ENCODE measurements at regions not wholly inside any gene's neighbourhood (a gene's known extent, or its start where the extent isn't known, plus 50 kb on each side); places are given as distances from the start of the nearest gene placed in this dataset.
A peak's percentile ranks its signal among the peaks of the same experiment; 100 is the strongest.
"Not testable (repeated sequence)": the region's sequence is repeated elsewhere in the genome, so short reads cannot be mapped to it uniquely, and the experiment has no call there.

DNA sequence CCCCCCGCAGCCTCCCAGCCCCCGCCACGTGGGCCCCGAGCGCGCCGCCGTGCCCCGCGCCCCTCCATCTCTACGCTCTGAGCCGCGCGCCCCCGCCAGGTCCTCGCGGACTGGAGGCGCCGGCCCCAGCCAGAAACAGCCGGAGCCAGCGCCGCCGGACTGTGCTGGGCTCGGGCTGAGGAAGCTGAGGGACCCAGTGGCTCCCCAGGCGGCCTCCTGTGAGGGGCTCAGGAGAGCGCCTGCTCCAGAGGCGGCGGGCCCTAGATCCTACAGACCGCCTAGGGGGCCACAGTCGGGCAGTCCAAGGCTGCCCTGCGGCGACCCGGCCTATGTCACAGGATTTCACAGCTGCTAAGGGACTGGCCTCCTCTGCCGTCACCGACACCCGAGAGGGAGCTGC is 82.1 kb downstream of the NENF start:
- Mint-ChIP-seq H3K36me3 (no peaks in the 10 kb centered on the region), H3K4me1 (peaks cover 0 to 19% of the 10 kb centered on the region in 2 donors), H3K9me3 (no peaks in the 10 kb centered on the region), H3K27me3 (peaks cover 68 to 73% of the 10 kb centered on the region in 2 donors), H3K4me3 (peak overlapping the region; percentile 62 to 79), H3K27ac (no peak overlapping the region)
- peak; percentile 42 to 50 for ATAC-seq (replicated peaks)
- DNase-seq: no peak

DNA sequence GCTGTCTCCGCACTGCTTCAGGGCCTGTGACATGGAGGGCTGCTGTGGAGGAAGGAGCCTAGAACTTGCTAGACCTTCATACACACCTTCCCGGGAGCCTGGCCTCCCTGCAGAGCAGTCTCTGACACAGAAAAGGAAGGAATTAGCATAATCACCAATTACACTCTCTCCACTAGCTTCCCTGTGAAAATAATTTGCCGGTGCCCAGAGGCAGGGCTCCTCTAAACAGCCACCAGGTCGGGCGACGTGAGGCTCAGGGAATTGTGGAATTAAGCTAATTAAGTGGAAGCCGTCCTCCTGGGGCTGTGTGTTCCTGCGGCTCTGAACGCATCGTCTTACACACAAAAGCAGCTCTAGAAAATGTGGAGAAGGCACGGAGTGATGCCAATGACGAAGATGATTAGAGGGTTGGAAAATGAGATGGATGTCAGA is 82.6 kb downstream of the NENF start:
- Mint-ChIP-seq H3K9me3 (no peaks in the 10 kb centered on the region), H3K36me3 (no peaks in the 10 kb centered on the region), H3K27me3 (peaks cover 63 to 67% of the 10 kb centered on the region in 2 donors), H3K27ac (no peak overlapping the region), H3K4me1 (peaks cover 0 to 19% of the 10 kb centered on the region in 2 donors), H3K4me3 (no peak overlapping the region)
- no peak for DNase-seq
- peak; percentile 27 to 36 for ATAC-seq (replicated peaks)

DNA sequence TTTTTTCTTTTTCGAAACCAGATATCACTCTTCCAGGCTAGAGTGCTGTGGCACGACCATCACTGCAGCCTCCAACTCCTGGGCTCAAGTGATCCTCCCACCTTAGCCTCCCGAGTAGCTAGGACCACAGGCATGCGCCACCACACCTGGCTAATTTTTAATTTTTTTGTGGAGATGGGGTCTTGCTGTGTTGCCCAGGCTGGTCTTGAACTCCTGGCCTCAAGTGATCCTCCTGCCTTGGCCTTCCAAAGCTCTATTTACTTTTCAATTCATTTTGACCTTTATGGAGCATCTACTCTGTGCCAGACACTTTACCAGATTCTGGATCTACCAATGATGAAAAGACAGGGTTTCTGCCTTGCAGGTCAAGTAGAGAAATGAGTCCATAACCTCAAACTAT is 83.3 kb downstream of the NENF start:
- not testable (repeated sequence) for ATAC-seq (replicated peaks); H3K27ac Mint-ChIP-seq
- H3K4me1 Mint-ChIP-seq: peaks cover 0 to 19% of the 10 kb centered on the region in 2 donors

DNA sequence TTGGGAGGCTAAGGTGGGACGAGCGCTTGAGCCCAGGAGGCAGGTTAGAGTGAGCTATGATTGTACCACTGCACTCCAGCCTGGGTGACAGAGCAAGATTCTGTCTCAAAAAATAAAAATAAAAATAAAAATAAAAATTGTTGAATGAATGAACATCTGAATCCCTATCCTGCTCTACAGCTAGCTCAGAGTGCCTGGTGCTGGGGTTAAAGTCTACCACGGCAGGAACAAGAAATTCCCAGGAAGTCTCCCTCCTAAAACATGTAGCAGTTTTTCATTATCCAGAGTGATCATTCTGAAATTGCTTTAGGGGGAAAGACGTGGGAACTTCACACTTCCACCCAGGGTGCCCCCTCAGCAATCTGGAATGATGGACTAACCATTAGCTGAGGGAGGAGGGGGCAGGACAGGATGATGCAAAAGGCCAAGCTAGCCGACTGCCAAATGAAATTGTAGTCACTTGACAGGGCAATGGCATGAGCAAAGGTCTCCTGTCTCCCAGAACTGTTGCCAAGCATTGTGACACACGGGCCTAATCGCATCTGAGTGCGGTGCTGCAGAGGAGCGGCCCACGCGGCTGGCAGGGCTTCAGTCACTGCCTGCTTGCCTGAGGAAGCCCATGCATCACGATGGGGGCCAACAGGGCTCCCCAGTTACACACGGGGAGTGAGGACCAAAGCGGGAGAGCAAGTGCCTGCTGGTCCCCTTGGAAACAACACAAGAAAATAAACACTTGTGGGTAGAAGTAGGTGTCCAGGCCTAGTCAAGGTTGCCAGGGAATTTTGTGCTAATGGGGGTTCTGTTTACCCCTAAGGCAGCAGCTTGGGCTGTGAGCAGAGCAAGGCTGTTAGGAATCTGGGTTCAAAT is 85.7 kb downstream of the NENF start:
- H3K27ac Mint-ChIP-seq: no peak overlapping the region

More for the DNA sequence above, 83.3 kb downstream of the NENF start:
- not testable (repeated sequence) for DNase-seq, H3K36me3 Mint-ChIP-seq, H3K9me3 Mint-ChIP-seq
- peaks cover 59 to 66% of the 10 kb centered on the region in 2 donors for H3K27me3 Mint-ChIP-seq
- peak overlapping the region in 1 of 2 donors; percentile 7 for H3K4me3 Mint-ChIP-seq

DNA sequence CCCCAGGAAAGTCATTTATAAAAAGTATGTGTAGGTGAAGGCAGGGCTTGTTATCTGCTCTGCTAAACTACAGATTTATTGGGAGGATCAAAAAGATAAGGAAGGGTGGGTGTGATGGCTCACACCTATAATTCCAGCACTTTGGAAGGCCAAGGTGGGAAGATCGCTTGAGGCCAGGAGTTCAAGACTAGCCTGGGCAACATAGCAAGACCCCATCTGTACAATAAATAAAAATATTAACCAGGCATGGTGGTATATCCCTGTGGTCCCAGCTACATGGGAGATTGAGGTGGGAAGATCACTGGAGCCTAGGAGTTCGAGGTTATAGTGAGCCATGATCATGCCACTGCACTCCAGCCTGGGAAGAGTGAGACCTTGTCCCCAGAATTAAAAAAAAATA is 86.4 kb downstream of the NENF start:
- Mint-ChIP-seq H3K36me3 (no peaks in the 10 kb centered on the region), H3K4me3 (no peak overlapping the region), H3K4me1 (peaks cover 0 to 9% of the 10 kb centered on the region in 2 donors), H3K9me3 (no peaks in the 10 kb centered on the region), H3K27me3 (peaks cover 44 to 51% of the 10 kb centered on the region in 2 donors), H3K27ac (no peak overlapping the region)
- DNase-seq: no peak
- ATAC-seq (replicated peaks): no peak

More for the DNA sequence above, 85.7 kb downstream of the NENF start:
- Mint-ChIP-seq H3K36me3 (no peaks in the 10 kb centered on the region), H3K9me3 (no peaks in the 10 kb centered on the region), H3K4me3 (no peak overlapping the region), H3K4me1 (peaks cover 0 to 13% of the 10 kb centered on the region in 2 donors), H3K27me3 (peaks cover 49 to 54% of the 10 kb centered on the region in 2 donors)
- DNase-seq (no peak), ATAC-seq (replicated peaks) (no peak)

DNA sequence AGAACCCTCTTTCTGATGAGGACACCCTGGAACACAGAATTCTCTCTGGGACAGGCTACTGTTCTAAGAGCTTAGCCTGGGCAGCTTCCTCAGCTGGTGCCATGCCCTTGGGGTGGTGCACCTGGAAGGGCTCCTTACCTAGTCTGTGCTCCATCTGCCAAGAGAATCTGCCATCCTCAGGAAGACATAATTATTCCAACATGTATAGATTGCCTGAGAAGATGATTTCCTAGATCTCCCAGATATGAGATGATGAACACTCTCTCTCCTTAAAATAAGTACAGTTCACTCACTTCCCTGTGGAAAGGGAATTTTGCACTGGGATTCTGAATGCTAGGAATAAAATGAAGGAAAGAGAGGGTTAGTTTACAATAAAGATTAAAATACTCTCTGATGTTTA is 87.6 kb downstream of the NENF start:
- peaks cover 39% of the 10 kb centered on the region in 2 donors for H3K27me3 Mint-ChIP-seq

DNA sequence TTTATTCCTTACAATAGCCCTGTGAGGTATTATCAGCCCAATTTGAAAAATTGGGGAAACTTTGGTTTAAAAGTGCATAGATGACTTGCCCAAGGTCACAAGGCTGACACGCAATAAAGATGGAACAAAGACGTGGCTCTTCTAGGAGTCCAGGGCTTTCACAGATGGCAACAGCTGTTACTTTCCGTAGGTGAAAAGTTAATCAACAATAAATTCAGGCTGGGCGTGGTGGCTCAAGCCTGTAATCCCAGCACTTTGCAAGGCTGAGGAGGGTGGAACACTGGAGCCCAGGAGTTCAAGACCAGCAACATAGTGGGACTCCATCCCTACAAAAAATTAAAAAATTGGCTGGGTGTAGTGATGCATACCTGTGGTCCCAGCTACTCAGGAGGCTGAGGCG is 87.8 kb upstream of the ATF3 start:
- ATAC-seq (replicated peaks): no peak
- Mint-ChIP-seq H3K27me3 (peaks cover 35 to 38% of the 10 kb centered on the region in 2 donors), H3K27ac (no peak overlapping the region), H3K9me3 (no peaks in the 10 kb centered on the region), H3K4me1 (no peaks in the 10 kb centered on the region), H3K36me3 (no peaks in the 10 kb centered on the region), H3K4me3 (no peak overlapping the region)
- DNase-seq: no peak

More for the DNA sequence above, 87.6 kb downstream of the NENF start:
- no peak overlapping the region for H3K27ac Mint-ChIP-seq
- no peaks in the 10 kb centered on the region for H3K9me3 Mint-ChIP-seq
- no peak overlapping the region for H3K4me3 Mint-ChIP-seq
- no peak for ATAC-seq (replicated peaks)
- no peaks in the 10 kb centered on the region for H3K36me3 Mint-ChIP-seq
- DNase-seq: no peak
- H3K4me1 Mint-ChIP-seq: no peaks in the 10 kb centered on the region

DNA sequence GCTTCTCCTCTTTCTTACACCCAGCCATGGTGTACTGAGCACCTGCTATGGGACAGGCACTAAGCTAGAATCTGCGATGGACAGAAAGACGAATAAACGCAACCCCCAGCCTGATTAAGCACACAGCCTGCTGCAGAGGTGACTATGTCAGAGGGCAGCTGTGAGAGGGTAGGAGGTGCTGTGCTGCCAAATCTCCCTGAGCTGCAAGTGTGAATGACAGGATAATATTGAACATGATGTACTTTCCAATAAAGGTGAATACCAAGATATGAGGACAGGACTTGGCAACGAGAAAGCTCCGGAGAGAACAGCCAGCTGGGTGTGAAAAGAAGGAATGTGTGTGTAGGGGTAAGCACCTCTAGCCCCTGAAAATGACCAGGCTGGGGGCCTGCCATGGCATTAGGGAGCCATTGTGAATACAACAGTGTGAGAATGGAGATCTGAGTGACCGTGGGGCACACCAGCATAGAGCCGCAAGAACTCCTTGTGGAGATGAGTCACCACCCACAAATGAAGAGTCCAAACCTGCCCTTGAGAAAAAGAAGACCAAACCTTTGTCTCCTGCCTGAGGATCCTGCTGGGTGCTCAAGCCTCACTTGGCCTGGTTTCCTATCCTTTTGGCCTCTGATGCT is 83.0 kb upstream of the ATF3 start:
- H3K9me3 Mint-ChIP-seq: no peaks in the 10 kb centered on the region
- H3K27ac Mint-ChIP-seq: no peak overlapping the region
- H3K27me3 Mint-ChIP-seq: peaks cover 17 to 34% of the 10 kb centered on the region in 2 donors
- no peaks in the 10 kb centered on the region for H3K4me1 Mint-ChIP-seq
- ATAC-seq (replicated peaks): no peak
- no peaks in the 10 kb centered on the region for H3K36me3 Mint-ChIP-seq
- DNase-seq: no peak
- H3K4me3 Mint-ChIP-seq: no peak overlapping the region

DNA sequence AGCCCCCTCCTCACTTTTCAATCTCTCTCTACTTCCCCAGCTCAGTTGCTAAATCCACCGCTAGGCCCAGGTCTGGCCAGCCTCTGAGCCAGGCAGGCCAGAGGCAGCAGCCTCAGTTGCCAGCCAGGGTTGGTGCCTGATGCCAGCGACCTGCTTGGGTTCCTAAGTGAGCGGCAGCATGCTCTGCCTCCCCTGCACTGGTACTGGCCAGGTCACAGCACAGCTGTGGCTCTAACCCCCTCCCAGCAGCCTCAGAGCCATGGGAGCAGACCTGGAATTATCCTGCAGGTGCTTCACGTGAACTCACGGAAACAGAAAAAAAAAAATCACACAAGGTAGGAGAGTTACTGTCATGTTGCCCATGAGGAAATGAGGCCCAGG is 82.5 kb upstream of the ATF3 start:
- Mint-ChIP-seq H3K9me3 (no peaks in the 10 kb centered on the region), H3K4me3 (no peak overlapping the region), H3K27me3 (peaks cover 17 to 36% of the 10 kb centered on the region in 2 donors), H3K4me1 (no peaks in the 10 kb centered on the region), H3K36me3 (no peaks in the 10 kb centered on the region), H3K27ac (no peak overlapping the region)
- DNase-seq (no peak), ATAC-seq (replicated peaks) (no peak)

DNA sequence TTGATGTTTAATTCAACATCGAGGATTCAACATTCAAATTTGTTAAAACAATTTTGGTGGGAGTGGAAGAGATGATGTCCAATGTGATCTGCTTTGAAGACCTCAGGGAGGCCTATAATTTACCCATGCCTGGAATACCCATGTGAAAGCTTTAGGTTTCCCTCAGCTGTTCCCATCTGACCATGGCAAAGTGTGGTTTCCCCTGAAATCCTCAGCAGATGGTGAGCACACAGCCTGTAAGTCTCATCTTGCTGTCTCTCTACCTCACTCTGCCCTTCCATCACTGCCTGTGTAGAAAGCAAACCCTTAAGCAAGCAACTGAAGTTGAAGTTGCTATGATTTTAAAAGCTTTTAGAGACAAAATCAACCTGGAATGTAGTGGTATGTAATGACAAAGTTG is 80.1 kb upstream of the ATF3 start:
- Mint-ChIP-seq H3K4me3 (no peak overlapping the region), H3K36me3 (no peaks in the 10 kb centered on the region), H3K27ac (no peak overlapping the region), H3K4me1 (no peaks in the 10 kb centered on the region), H3K27me3 (peaks cover 14 to 37% of the 10 kb centered on the region in 2 donors), H3K9me3 (no peaks in the 10 kb centered on the region)
- DNase-seq (no peak), ATAC-seq (replicated peaks) (no peak)

DNA sequence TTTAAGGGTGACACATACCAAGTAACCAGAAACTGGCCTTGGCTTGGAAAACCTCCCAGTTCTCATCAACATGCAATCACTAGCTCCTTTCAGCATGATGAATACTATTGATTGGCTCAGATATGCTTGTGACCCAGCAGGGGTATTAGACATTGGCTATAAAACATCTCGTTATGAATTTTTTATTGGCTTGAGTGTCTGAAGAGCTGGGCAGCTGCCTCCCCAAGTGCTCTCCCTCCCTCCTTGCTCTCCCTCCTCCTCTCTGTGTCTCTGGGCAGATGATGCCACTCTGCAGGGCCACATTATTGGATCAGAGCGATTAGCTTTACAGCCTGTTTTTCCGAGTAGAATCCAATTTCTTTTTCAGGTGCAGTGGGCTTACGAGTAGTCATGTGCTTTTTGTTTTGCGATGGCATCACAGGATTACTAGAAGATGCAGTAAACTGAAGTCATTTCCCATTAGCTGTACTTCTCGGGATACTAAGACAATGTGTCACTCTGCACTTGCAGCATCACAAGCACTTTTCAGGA is 79.3 kb upstream of the ATF3 start:
- Mint-ChIP-seq H3K27ac (no peak overlapping the region), H3K9me3 (no peaks in the 10 kb centered on the region), H3K4me1 (no peaks in the 10 kb centered on the region), H3K36me3 (no peaks in the 10 kb centered on the region), H3K4me3 (no peak overlapping the region), H3K27me3 (peaks cover 21 to 37% of the 10 kb centered on the region in 2 donors)
- ATAC-seq (replicated peaks) (no peak), DNase-seq (no peak)

DNA sequence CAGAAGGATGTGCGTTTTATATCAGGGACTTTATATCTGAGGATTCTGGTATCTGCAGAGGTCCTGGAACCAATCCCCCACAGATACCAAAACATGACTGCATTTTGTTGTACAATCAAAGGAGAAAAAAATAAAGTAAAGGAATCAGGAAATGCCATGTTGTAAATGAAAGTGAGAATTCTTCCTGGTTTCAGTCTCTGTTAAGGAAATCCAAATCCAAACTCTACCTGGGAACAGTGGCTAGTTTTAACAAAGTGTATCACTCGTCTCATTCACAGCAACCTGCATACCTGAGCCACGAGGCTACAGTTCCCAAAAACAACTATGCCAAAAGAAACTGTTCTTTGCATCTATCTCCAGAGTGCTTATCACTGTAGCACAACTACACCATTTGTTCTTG is 77.3 kb upstream of the ATF3 start:
- peaks cover 26 to 44% of the 10 kb centered on the region in 2 donors for H3K27me3 Mint-ChIP-seq
- no peaks in the 10 kb centered on the region for H3K9me3 Mint-ChIP-seq
- H3K36me3 Mint-ChIP-seq: no peaks in the 10 kb centered on the region
- ATAC-seq (replicated peaks) (no peak), DNase-seq (no peak)
- H3K4me1 Mint-ChIP-seq: no peaks in the 10 kb centered on the region
- no peak overlapping the region for H3K4me3 Mint-ChIP-seq
- no peak overlapping the region for H3K27ac Mint-ChIP-seq

DNA sequence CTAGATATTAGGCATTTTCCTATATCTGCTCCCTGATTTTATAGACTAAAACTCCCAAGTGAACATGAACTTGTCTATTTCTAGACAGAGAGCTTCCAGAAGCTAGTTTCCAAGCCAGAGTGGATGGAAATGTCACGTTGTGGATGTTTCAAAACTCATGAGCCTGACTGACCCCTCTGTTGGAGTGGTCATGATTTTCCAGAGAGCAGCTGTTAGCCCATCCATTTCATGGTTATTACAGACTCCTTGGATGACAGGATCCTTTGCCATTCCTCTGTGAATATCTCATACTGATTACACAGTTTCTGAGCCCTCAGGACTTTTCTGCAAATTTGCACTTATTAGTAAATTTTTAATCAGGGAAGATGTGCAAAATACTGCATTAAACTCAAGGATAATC is 76.8 kb upstream of the ATF3 start:
- Mint-ChIP-seq H3K4me1 (no peaks in the 10 kb centered on the region), H3K27ac (no peak overlapping the region), H3K9me3 (no peaks in the 10 kb centered on the region), H3K4me3 (no peak overlapping the region), H3K36me3 (no peaks in the 10 kb centered on the region), H3K27me3 (peaks cover 27 to 43% of the 10 kb centered on the region in 2 donors)
- ATAC-seq (replicated peaks): no peak
- DNase-seq: no peak

DNA sequence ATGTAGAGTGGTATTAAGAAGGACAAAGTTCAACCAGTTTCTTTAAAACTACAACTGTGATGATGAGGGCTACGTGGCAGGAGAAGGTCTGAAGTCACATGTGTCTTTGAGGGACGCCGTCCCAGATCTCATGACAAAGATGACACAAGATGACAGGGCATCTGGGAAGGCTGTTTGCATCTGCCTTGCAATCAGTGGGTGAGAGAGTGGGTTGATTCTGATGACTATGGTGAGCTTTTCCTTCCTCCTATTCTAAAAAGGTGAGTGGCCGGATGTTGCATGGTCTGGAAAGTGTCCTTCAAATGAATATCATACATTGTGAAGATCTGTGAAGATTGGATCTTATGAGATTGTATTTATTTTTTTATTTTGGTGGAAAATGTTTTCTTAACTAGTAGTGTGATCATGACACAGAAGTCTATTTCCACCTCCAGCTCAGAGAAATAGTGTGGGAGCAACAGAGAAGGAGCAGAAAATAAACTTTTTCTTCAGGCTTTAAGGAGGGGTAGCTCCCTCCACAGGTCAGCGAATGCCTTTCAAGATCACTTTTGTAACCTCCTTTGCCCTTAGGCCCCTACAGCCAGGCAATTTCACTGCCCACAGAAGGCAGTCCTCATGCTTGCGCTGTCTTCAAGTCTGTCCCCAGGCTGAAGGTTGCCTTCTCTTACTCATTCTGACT is 76.0 kb upstream of the ATF3 start:
- no peak for ATAC-seq (replicated peaks)

More for the DNA sequence above, 76.0 kb upstream of the ATF3 start:
- H3K4me1 Mint-ChIP-seq: no peaks in the 10 kb centered on the region
- H3K36me3 Mint-ChIP-seq: no peaks in the 10 kb centered on the region
- no peaks in the 10 kb centered on the region for H3K9me3 Mint-ChIP-seq
- H3K27me3 Mint-ChIP-seq: peaks cover 27 to 43% of the 10 kb centered on the region in 2 donors
- no peak overlapping the region for H3K4me3 Mint-ChIP-seq
- H3K27ac Mint-ChIP-seq: no peak overlapping the region
- DNase-seq: no peak

Data from stimulated activated naive B cell treated with anti-CD40 and anti-IgM and Interleukin-4, amounts not matched to agents 10 μg/mL and 1 μg/mL and 100 μg/mL, for 72 hours (primary cell).